ENCODE measurements at regions not wholly inside any gene's neighbourhood (a gene's known extent, or its start where the extent isn't known, plus 50 kb on each side); places are given as distances from the start of the nearest gene placed in this dataset.

- Histone ChIP-seq H2AK5ac (ENCODE audit: insufficient read length, low read length) (no peak overlapping the region), H3K9me3 (ENCODE audit: control insufficient read depth, low read depth, low read length) (no peaks in the 10 kb centered on the region), H3K9ac (ENCODE audit: extremely low read depth, insufficient read length, low read length) (no peak overlapping the region), H3K27ac (ENCODE audit: insufficient read length, low read depth, low read length) (no peak overlapping the region), H2BK120ac (ENCODE audit: low read depth, low read length, poor library complexity, severe bottlenecking) (no peak overlapping the region), H3K23me2 (ENCODE audit: insufficient read length, low read depth, low read length, poor library complexity, severe bottlenecking) (no peaks in the 10 kb centered on the region), H2BK12ac (ENCODE audit: insufficient read length, low read depth, low read length) (no peak overlapping the region), H3K79me1 (ENCODE audit: insufficient read depth, low read depth, low read length, poor library complexity, severe bottlenecking) (no peaks in the 10 kb centered on the region), H3K23ac (ENCODE audit: insufficient read length, low read depth, low read length) (no peak overlapping the region), H3K18ac (ENCODE audit: insufficient read length, low read depth, low read length) (no peak overlapping the region), H3T11ph (ENCODE audit: low read length) (no peak overlapping the region), H4K5ac (ENCODE audit: insufficient read length, low read depth, low read length) (no peak overlapping the region), H4K91ac (ENCODE audit: insufficient read length, low read depth, low read length) (no peak overlapping the region), H2BK5ac (ENCODE audit: insufficient read length, low read length) (no peak overlapping the region), H3K14ac (ENCODE audit: insufficient read depth, low read length) (no peak overlapping the region), H3K4ac (ENCODE audit: low read depth, low read length) (no peak overlapping the region), H2BK20ac (ENCODE audit: low read depth, low read length, poor library complexity, severe bottlenecking) (no peak overlapping the region), H2BK15ac (ENCODE audit: low read depth, low read length) (no peak overlapping the region), H3K27me3 (ENCODE audit: insufficient read depth, low read length) (no peaks in the 10 kb centered on the region), H4K8ac (replicated peaks; ENCODE audit: insufficient read length, low read depth, low read length) (no peak overlapping the region), H3K4me1 (ENCODE audit: insufficient read depth, low read length) (no peaks in the 10 kb centered on the region), H3K79me2 (ENCODE audit: insufficient read depth, low read length) (no peaks in the 10 kb centered on the region), H4K20me1 (ENCODE audit: control insufficient read depth, insufficient read depth, insufficient read length) (no peaks in the 10 kb centered on the region), H3K56ac (ENCODE audit: insufficient read length, low read depth, low read length) (no peak overlapping the region), H2AFZ (ENCODE audit: low read length) (no peak overlapping the region), H3K4me2 (ENCODE audit: insufficient read depth, insufficient read length, low read length) (no peak overlapping the region)
- no peak for DNase-seq
- H3K27me3 Mint-ChIP-seq (ENCODE audit: low read depth), result peaks cover 22% of the 10 kb centered on the region
- peaks cover 0 to 4% of the 10 kb centered on the region in 2 experiments; a peak in 3 of 5 replicates for H3K9me3 Mint-ChIP-seq
- H3K36me3 Mint-ChIP-seq (ENCODE audit: insufficient read depth in 1 of 3, low read depth in 3 of 3), result peaks cover 0 to 2% (median 0%) of the 10 kb centered on the region in 3 experiments; a peak in 1 of 7 replicates
- H3K27ac Mint-ChIP-seq, result no peak overlapping the region
- peaks cover 3 to 5% of the 10 kb centered on the region in 2 experiments for H3K4me1 Mint-ChIP-seq
- TF ChIP-seq CTCF (conservative IDR thresholded peaks at IDR 0.05), result no peak
- H3K4me3 Mint-ChIP-seq, result no peak overlapping the region
- no CpG with 5 or more reads among the region's 3 CpGs for whole genome bisulfite sequencing (ENCODE audit: extremely low coverage, insufficient read length, low lambda C conversion rate)
Observed at GRCh38 chr20:58071991-58072390, 156.5 kb downstream of the ANKRD60 start.
